NOMO-1 treated with dmso at 0.1 percent for 144 hours (cell line): ENCODE measurements at regions not wholly inside any gene's neighbourhood (a gene's known extent, or its start where the extent isn't known, plus 50 kb on each side); places are given as distances from the start of the nearest gene placed in this dataset.
"Not testable (repeated sequence)": the region's sequence is repeated elsewhere in the genome, so short reads cannot be mapped to it uniquely, and the experiment has no call there.

Experiments used
- DNase-seq: peaks from one replicate; lab custom pipeline; 2025; ENCODE audit not compliant: unreplicated experiment; lab: John Stamatoyannopoulos, UW

GRCh38 chr10:57962839-57963238 lies 304.9 kb downstream of the IPMK start:
- no peak for DNase-seq

- no peak for DNase-seq
These were observed 306.2 kb downstream of the IPMK start for GRCh38 chr10:57961487-57961886.

- no peak for DNase-seq
These were observed 307.3 kb downstream of the IPMK start for GRCh38 chr10:57960406-57960805.

- no peak for DNase-seq
These were observed 308.2 kb downstream of the IPMK start for GRCh38 chr10:57959318-57960006.

- DNase-seq = no peak
These were observed 312.6 kb downstream of the IPMK start for GRCh38 chr10:57955076-57955475.

- no peak for DNase-seq
These were observed 315.0 kb downstream of the IPMK start for GRCh38 chr10:57952741-57953140.

GRCh38 chr10:57950442-57950974 lies 317.2 kb downstream of the IPMK start:
- DNase-seq = no peak

- no peak for DNase-seq
These were observed 318.9 kb downstream of the IPMK start for GRCh38 chr10:57948796-57949195.

- no peak for DNase-seq
These were observed 320.9 kb downstream of the IPMK start for GRCh38 chr10:57946833-57947232.

GRCh38 chr10:57943701-57944100 lies 324.0 kb downstream of the IPMK start:
- no peak for DNase-seq

GRCh38 chr10:57925045-57925444 lies 342.6 kb downstream of the IPMK start:
- DNase-seq = no peak

- DNase-seq = no peak
These were observed 346.6 kb downstream of the IPMK start for GRCh38 chr10:57921140-57921539.

GRCh38 chr10:57919864-57920263 lies 347.8 kb downstream of the IPMK start:
- DNase-seq = no peak

- DNase-seq = no peak
These were observed 350.7 kb downstream of the IPMK start for GRCh38 chr10:57917019-57917418.

GRCh38 chr10:57905861-57906260 lies 361.8 kb downstream of the IPMK start:
- DNase-seq = no peak

- DNase-seq = no peak
These were observed 362.7 kb downstream of the IPMK start for GRCh38 chr10:57905010-57905409.

- no peak for DNase-seq
These were observed 369.5 kb downstream of the IPMK start for GRCh38 chr10:57898231-57898630.

- DNase-seq = no peak
These were observed 370.1 kb downstream of the IPMK start for GRCh38 chr10:57897611-57898010.

- DNase-seq = no peak
These were observed 373.3 kb downstream of the IPMK start for GRCh38 chr10:57894361-57894760.

- DNase-seq = no peak
These were observed 376.3 kb downstream of the IPMK start for GRCh38 chr10:57891201-57892006.

GRCh38 chr10:57890691-57891090 lies 377.0 kb downstream of the IPMK start:
- no peak for DNase-seq

GRCh38 chr10:57885618-57885968 lies 382.1 kb downstream of the IPMK start:
- DNase-seq = not testable (repeated sequence)
